ENCODE measurements at regions not wholly inside any gene's neighbourhood (a gene's known extent, or its start where the extent isn't known, plus 50 kb on each side); places are given as distances from the start of the nearest gene placed in this dataset.

- TF ChIP-seq GATA3 (IDR thresholded peaks at IDR 0.05; ENCODE audit: low read depth, low read length) (no peak), GATA2 (IDR thresholded peaks at IDR 0.05; ENCODE audit: low read depth, low read length) (no peak)
Observed at GRCh38 chr3:55218577-55218976, 268.5 kb downstream of the WNT5A start.

Data from SH-SY5Y (cell line).